GM10266 (cell line): ENCODE measurements at regions not wholly inside any gene's neighbourhood (a gene's known extent, or its start where the extent isn't known, plus 50 kb on each side); places are given as distances from the start of the nearest gene placed in this dataset.
"Not testable (repeated sequence)": the region's sequence is repeated elsewhere in the genome, so short reads cannot be mapped to it uniquely, and the experiment has no call there.

Experiments used
- DNase-seq: peaks from one replicate; pipeline ENCODE4 v3.0.0; 2012; ENCODE audit errors: extremely low spot score
- CTCF ChIP-seq: IDR thresholded peaks from 2 replicates; pipeline ENCODE4 v1.5.1; 2012; ENCODE audit warnings: mild to moderate bottlenecking, low read depth; ENCODE audit not compliant: control insufficient read depth, insufficient read depth; ENCODE audit errors: missing control alignments

- not testable (repeated sequence) for DNase-seq
Observed at GRCh38 chrX:76774912-76775311, 347.4 kb downstream of the MAGEE1 start.

DNA sequence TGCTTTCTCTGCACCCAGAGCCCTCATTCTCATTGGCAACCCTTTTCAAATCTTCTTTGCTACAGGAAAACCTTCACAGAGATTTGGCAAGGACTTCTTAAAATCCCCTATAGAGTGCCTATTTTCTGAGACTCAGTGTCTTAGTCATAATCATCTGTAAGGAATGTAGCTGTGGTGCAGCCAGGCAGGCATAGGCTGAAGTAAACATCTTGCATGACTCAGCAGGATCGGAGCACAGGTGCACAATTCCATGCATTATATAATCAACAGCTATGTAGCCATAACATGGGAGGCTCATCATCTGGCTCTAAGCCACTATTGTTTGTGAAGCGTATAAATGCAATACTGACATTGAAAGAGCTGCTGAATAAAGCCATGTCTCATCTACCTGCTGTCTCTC is 368.8 kb downstream of the MAGEE1 start:
- no peak for TF ChIP-seq CTCF
- DNase-seq = no peak

DNA sequence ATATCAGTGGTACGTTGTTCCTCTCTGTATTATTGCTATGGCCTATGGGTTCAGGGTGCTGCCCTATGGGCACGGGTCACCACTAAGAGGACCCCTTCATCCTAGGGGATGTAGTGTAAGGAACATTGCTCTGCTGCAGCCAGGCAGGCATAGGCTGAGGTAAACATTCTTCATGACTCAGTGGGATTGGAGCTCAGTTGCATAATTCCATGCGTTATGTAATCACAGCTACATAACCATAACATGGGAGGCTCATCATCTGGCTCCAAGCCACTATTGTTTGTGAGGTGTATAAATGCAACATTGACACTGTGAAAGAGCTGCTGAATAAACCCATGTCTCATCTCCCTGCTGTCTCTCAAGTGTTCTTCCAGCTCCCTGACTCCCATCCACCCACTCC is 375.2 kb downstream of the MAGEE1 start:
- no peak for DNase-seq
- no peak for TF ChIP-seq CTCF

DNA sequence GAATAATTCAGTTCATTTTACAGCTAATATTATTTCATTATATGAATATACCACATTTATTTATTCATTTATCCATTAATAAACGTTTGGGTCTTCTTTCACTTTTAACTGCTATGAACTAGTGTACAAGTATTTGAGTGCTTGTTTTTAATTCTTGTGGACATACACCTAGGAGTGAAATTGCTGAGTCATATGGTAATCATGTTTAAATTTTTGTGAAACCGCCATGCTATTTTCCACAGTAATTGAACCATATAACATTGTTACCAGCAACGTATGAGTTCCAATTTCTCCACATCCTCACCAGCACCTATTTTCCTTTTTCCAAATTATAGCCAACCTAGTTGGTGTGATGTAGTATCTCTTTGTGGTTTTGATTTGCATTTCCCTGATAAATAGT is 388.2 kb downstream of the MAGEE1 start:
- DNase-seq = no peak
- TF ChIP-seq CTCF = no peak

DNA sequence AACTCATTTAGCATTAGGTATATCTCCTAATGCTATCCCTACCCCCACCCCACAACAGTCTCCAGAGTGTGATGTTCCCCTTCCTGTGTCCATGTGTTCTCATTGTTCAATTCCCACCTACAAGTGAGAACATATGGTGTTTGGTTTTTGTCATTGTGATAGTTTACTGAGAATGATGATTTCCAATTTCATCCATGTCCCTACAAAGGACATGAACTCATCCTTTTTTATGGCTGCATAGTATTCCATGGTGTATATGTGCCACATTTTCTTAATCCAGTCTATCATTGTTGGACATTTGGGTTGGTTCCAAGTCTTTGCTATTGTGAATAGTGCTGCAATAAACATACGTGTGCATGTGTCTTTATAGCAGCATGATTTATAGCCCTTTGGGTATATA is 389.8 kb downstream of the MAGEE1 start:
- not testable (repeated sequence) for DNase-seq

GRCh38 chrX:76821276-76821675 is 393.8 kb downstream of the MAGEE1 start:
- no peak for DNase-seq
- no peak for TF ChIP-seq CTCF

DNA sequence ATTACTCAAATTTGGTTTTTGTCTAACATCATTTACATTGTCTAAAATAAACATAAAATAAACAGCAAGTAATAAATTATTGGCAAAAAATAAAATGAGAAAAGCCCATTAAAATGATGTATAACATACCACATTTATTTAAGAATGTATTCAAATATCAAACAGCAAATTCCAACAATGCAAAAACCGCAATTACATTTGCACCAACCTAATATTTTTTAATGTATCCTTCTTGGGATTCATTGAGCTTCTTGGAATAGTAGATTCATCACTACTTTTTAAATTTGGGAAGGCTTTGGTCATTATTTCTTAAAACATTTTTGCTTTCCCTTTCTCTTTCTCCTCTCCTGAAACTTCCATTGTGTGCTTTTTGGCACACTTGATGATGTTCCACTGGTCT is 400.2 kb downstream of the MAGEE1 start:
- TF ChIP-seq CTCF = no peak
- DNase-seq = no peak

- DNase-seq = not testable (repeated sequence)
Observed at GRCh38 chrX:76840902-76841301, 413.4 kb downstream of the MAGEE1 start.

DNA sequence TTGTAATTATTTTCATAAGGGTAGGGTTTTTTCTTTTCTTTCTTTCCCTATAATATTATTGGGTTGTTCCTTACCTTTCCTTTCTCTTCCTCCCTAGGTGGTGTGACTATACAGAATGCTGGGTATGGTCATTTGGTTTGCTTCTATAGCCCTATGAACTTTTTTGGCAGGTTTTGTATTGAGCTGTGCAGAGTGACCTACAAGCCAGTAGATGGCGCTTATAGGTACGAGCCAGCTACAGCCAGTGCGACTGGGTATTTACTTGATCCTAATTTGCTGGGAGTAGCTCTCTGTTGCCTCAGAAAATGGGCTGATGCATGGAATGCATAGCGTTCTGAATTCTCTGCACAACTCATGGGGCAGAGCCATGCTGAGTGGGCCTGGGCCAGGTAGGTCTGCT is 423.3 kb downstream of the MAGEE1 start:
- DNase-seq = no peak

More for the DNA sequence above, 423.3 kb downstream of the MAGEE1 start:
- no peak for TF ChIP-seq CTCF
